Neural cell (in vitro differentiated cells): ENCODE measurements at regions not wholly inside any gene's neighbourhood (a gene's known extent, or its start where the extent isn't known, plus 50 kb on each side); places are given as distances from the start of the nearest gene placed in this dataset.

Experiments used
- H2AFZ ChIP-seq: fragments of 200-600, 300-800 bp; sonication (generic), shearing (Covaris generic); 2 replicates; pipeline ENCODE4 v1.6.0; 2014; ENCODE audit warnings: low read depth, mild to moderate bottlenecking, antibody characterized with exemption, low read length, moderate library complexity
- H3F3A ChIP-seq: fragments of 200-600 bp; shearing (Covaris generic); 2 replicates; pipeline ENCODE4 v1.6.1; 2016; ENCODE audit warnings: mild to moderate bottlenecking, moderate library complexity, mixed read lengths, antibody characterized with exemption, low read length; ENCODE audit not compliant: insufficient read depth, poor library complexity, severe bottlenecking
- H3K27ac ChIP-seq: fragments of 200-600, 300-800 bp; sonication (generic), shearing (Covaris generic); 2 replicates; pipeline ENCODE4 v1.5.1; 2014; ENCODE audit warnings: mild to moderate bottlenecking, low read length, moderate library complexity
- H3K27me3 ChIP-seq: fragments of 300-800, 200-600 bp; sonication (generic), shearing (Covaris generic); 2 replicates; pipeline ENCODE4 v1.6.0; 2014; ENCODE audit warnings: mild to moderate bottlenecking, low read depth, low read length, moderate library complexity; ENCODE audit not compliant: insufficient read depth
- H3K36me3 ChIP-seq: fragments of 300-800, 200-600 bp; sonication (generic), shearing (Covaris generic); 2 replicates; pipeline ENCODE4 v1.5.1; 2014; ENCODE audit warnings: mild to moderate bottlenecking, antibody characterized with exemption, low read length, moderate library complexity; ENCODE audit not compliant: insufficient read depth
- H3K4me2 ChIP-seq: fragments of 300-800, 200-600 bp; sonication (generic), shearing (Covaris generic); 2 replicates; pipeline ENCODE4 v1.6.0; 2014; ENCODE audit warnings: mild to moderate bottlenecking, low read length
- H3K4me3 ChIP-seq: fragments of 300-800, 200-600 bp; sonication (generic), shearing (Covaris generic); 2 replicates; pipeline ENCODE4 v1.5.1; 2014; ENCODE audit warnings: mild to moderate bottlenecking, low read length, moderate library complexity
- H3K79me2 ChIP-seq: fragments of 200-600 bp; shearing (Covaris generic); replicated peaks from 2 replicates; pipeline ENCODE4 v1.6.0; 2014; ENCODE audit warnings: mild to moderate bottlenecking, low read length, moderate library complexity; ENCODE audit not compliant: insufficient read depth
- H3K9ac ChIP-seq: fragments of 300-800, 200-600 bp; sonication (generic), shearing (Covaris generic); 2 replicates; pipeline ENCODE4 v1.6.1; 2016; ENCODE audit warnings: mild to moderate bottlenecking, low read length, mixed read lengths
- H3K9me2 ChIP-seq: fragments of 200-600 bp; shearing (Covaris generic); 2 replicates; pipeline ENCODE4 v1.6.1; 2016; ENCODE audit warnings: mild to moderate bottlenecking, low read length, mixed read lengths; ENCODE audit not compliant: insufficient read depth
- H3K9me3 ChIP-seq: fragments of 200-600, 300-800 bp; sonication (generic), shearing (Covaris generic); 2 replicates; pipeline ENCODE4 v1.6.1; 2016; ENCODE audit warnings: mild to moderate bottlenecking, mixed run types, low read length, moderate library complexity, mixed read lengths
- H4K20me1 ChIP-seq: fragments of 200-600 bp; shearing (Covaris generic); 2 replicates; pipeline ENCODE4 v1.6.1; 2016; ENCODE audit warnings: mild to moderate bottlenecking, mixed run types; ENCODE audit not compliant: insufficient read depth
- CTCF ChIP-seq: fragments of 450-650 bp; IDR thresholded peaks from 2 replicates; pipeline ENCODE4 v1.5.1; 2014; ENCODE audit warnings: antibody characterized with exemption, mild to moderate bottlenecking, moderate library complexity; ENCODE audit not compliant: poor library complexity, severe bottlenecking
- EP300 ChIP-seq: fragments of 450-650 bp; conservative IDR thresholded peaks from 2 replicates; pipeline ENCODE4 v1.6.1; 2014; ENCODE audit warnings: antibody characterized with exemption, mild to moderate bottlenecking, moderate library complexity; ENCODE audit not compliant: poor library complexity, severe bottlenecking
- EZH2 ChIP-seq: fragments of 200-600, 300-800 bp; shearing (Covaris generic), sonication (generic); IDR thresholded peaks from 2 replicates; pipeline ENCODE4 v1.6.1; 2014; ENCODE audit warnings: antibody characterized with exemption, low read length, borderline replicate concordance, mild to moderate bottlenecking; ENCODE audit not compliant: insufficient read depth, poor library complexity, severe bottlenecking
- MXI1 ChIP-seq: fragments of 450-650 bp; conservative IDR thresholded peaks from 2 replicates; pipeline ENCODE4 v1.6.1; 2014; ENCODE audit warnings: antibody characterized with exemption, mild to moderate bottlenecking; ENCODE audit not compliant: poor library complexity, severe bottlenecking
- POLR2AphosphoS5 ChIP-seq: IDR thresholded peaks from 2 replicates; pipeline ENCODE4 v1.6.1; 2012
- RAD21 ChIP-seq: fragments of 450-650 bp; conservative IDR thresholded peaks from 2 replicates; pipeline ENCODE4 v1.6.1; 2014; ENCODE audit warnings: antibody characterized with exemption, mild to moderate bottlenecking, moderate library complexity
- REST ChIP-seq: IDR thresholded peaks from 2 replicates; pipeline ENCODE4 v1.6.1; 2012; ENCODE audit warnings: borderline replicate concordance
- SMC3 ChIP-seq: fragments of 450-650 bp; conservative IDR thresholded peaks from 2 replicates; pipeline ENCODE4 v1.6.1; 2014; ENCODE audit warnings: antibody characterized with exemption, mild to moderate bottlenecking, moderate library complexity; ENCODE audit not compliant: poor library complexity
- TAF1 ChIP-seq: IDR thresholded peaks from 2 replicates; pipeline ENCODE4 v1.6.1; 2012; ENCODE audit warnings: low read depth

DNA sequence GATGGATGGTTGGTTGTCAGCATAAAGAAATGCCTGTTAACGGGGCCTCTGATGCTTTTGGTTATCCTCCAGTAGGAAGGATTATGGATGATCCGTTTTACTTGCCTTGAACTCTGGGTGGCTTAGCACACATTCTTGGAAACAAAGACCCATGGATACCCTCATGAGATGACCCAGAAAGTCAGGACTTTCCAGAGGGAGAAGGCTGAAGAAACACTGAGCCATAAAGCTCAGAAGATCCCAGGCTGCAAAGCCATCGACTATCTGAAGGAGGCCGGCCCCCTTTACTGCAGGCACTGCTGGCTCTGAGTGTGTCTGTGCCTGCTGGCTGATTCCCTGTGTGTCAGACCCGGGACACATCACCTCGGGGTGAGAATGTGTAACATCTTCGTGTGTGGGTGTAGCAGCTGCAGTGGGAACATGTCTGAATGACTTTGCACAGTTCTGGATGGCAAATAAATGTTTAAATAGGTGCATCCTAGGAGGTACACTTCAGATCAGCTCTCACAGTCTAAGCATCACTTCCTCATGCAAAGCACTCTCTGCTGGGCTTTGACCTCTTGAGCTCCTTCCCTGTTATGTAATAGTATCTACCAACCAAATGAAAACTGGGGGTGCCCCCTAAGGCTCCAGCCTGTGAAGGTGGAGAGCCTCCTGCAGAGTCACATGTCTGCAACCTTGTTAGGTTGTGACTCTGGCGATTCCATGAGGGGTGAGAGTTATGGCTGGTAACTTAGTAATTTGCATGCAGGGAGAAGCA lies 1084.9 kb downstream of the TBC1D22A start:
- no peak overlapping the region for H3K9ac ChIP-seq
- no peaks in the 10 kb centered on the region for H3K36me3 ChIP-seq
- TF ChIP-seq REST (no peak), EZH2 (no peak), EP300 (no peak), MXI1 (no peak), CTCF (no peak), TAF1 (no peak), RAD21 (no peak), POLR2AphosphoS5 (no peak)
- H3K27ac ChIP-seq: no peak overlapping the region
- no peaks in the 10 kb centered on the region for H3K9me2 ChIP-seq
- H4K20me1 ChIP-seq: no peaks in the 10 kb centered on the region
- no peak overlapping the region for H3K4me2 ChIP-seq
- H3K79me2 ChIP-seq: no peaks in the 10 kb centered on the region
- H3F3A ChIP-seq: no peaks in the 10 kb centered on the region
- no peak overlapping the region for H3K4me3 ChIP-seq
- H3K27me3 ChIP-seq: no peaks in the 10 kb centered on the region
- no peaks in the 10 kb centered on the region for H3K9me3 ChIP-seq
- H2AFZ ChIP-seq: no peak overlapping the region

DNA sequence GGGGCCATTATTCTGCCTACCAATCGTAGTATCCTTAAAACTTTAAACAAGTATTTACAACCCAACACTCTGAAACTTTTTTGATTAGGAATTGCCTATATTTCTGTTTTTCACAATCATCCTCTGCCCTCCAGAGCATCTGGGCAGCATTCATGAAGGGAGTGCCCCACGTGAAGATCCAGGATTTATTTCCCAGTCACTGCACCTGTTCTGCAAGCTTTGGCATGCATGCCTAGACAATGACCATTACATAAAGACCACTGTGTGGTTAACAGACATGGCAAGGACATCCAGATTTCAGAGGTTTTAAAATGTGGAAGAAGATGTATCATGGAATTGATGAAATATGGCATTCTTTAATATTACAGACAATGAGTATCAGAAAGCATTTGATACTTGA lies 1083.8 kb downstream of the TBC1D22A start:
- Histone ChIP-seq H3K36me3 (no peaks in the 10 kb centered on the region), H3K9ac (no peak overlapping the region), H3K27ac (no peak overlapping the region), H3K4me3 (no peak overlapping the region), H3K9me3 (no peaks in the 10 kb centered on the region), H3K27me3 (no peaks in the 10 kb centered on the region), H2AFZ (no peak overlapping the region), H3K4me2 (no peak overlapping the region), H3K79me2 (no peaks in the 10 kb centered on the region), H3F3A (no peaks in the 10 kb centered on the region), H3K9me2 (no peaks in the 10 kb centered on the region), H4K20me1 (no peaks in the 10 kb centered on the region)
- TF ChIP-seq POLR2AphosphoS5: no peak
- no peak for TF ChIP-seq EP300
- TF ChIP-seq MXI1: no peak
- no peak for TF ChIP-seq REST
- no peak for TF ChIP-seq EZH2
- no peak for TF ChIP-seq RAD21
- no peak for TF ChIP-seq TAF1
- TF ChIP-seq SMC3: no peak
- no peak for TF ChIP-seq CTCF
